ENCODE measurements at regions not wholly inside any gene's neighbourhood (a gene's known extent, or its start where the extent isn't known, plus 50 kb on each side); places are given as distances from the start of the nearest gene placed in this dataset.

DNA sequence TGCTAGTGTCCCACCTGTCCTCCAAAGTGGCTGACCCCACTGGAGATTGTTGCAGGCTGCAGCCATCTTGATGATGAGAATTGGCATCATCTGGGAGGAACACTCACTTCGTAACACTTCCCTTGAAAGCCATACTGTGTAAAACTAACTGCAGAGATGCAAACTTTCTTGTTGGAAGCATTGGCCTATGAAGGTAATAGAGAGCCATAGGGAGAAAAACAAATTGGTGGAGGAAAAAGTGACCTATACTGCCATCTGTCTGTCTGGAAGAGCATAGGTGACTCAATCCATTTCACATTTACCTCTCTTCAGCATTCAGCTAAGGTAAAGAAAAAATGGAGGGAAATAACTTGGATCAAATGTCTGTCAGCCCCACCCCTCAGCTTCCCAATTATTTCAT, 473.4 kb downstream of the NTRK2 start:
- Mint-ChIP-seq H3K27me3 (no peaks in the 10 kb centered on the region), H3K4me3 (no peak overlapping the region), H3K9me3 (peaks cover 0 to 7% (median 2%) of the 10 kb centered on the region in 7 donors), H3K36me3 (no peaks in the 10 kb centered on the region), H3K4me1 (no peaks in the 10 kb centered on the region), H3K27ac (no peak overlapping the region)
- Histone ChIP-seq H3K4me3 (ENCODE audit: low read depth, low read length) (no peak overlapping the region), H3K4me1 (ENCODE audit: control insufficient read depth, insufficient read depth, low read length, poor library complexity, severe bottlenecking) (no peaks in the 10 kb centered on the region), H3K36me3 (ENCODE audit: control insufficient read depth, insufficient read depth, low read length) (no peaks in the 10 kb centered on the region), H3K9me3 (ENCODE audit: control insufficient read depth in 2 of 2, low read length in 2 of 2) (no peaks in the 10 kb centered on the region), H3K27ac (ENCODE audit: insufficient read depth, low read length, poor library complexity, severe bottlenecking) (no peak overlapping the region), H3K27me3 (ENCODE audit: control insufficient read depth, insufficient read depth, low read length) (no peaks in the 10 kb centered on the region)
- no peak for ATAC-seq (ENCODE audit: low read depth in 2 of 2)
- DNase-seq: no peak

DNA sequence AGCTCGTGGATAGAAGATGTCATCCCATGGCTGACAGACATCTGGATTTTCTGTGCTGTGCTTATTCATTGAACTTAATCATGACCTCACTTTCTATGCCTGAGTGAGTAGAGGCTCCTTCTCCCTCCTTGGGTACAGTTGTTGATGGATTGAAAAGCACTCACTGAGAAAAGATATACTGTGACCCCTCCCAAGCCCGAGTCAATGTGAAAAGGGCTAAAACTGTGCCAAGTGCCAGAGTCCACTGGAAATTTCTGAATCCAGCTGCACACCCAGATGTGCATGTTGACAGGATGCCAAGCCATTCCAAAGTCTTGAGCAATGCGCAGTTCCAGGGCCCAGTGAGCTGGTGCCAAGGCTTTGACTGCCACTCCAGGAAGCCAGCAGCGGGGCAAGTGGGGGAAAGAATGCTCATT, 473.0 kb downstream of the NTRK2 start:
- no peaks in the 10 kb centered on the region for H3K27me3 ChIP-seq (ENCODE audit: control insufficient read depth, insufficient read depth, low read length)
- Mint-ChIP-seq H3K4me1 (no peaks in the 10 kb centered on the region), H3K4me3 (no peak overlapping the region), H3K27ac (no peak overlapping the region), H3K27me3 (no peaks in the 10 kb centered on the region), H3K9me3 (peaks cover 0 to 7% (median 2%) of the 10 kb centered on the region in 7 donors), H3K36me3 (no peaks in the 10 kb centered on the region)
- DNase-seq (no peak), ATAC-seq (ENCODE audit: low read depth in 2 of 2) (no peak)
- H3K27ac ChIP-seq (ENCODE audit: insufficient read depth, low read length, poor library complexity, severe bottlenecking): no peak overlapping the region
- H3K36me3 ChIP-seq (ENCODE audit: control insufficient read depth, insufficient read depth, low read length): no peaks in the 10 kb centered on the region
- H3K4me1 ChIP-seq (ENCODE audit: control insufficient read depth, insufficient read depth, low read length, poor library complexity, severe bottlenecking): no peaks in the 10 kb centered on the region
- H3K9me3 ChIP-seq (ENCODE audit: control insufficient read depth in 2 of 2, low read length in 2 of 2): no peaks in the 10 kb centered on the region
- no peak overlapping the region for H3K4me3 ChIP-seq (ENCODE audit: low read depth, low read length)

DNA sequence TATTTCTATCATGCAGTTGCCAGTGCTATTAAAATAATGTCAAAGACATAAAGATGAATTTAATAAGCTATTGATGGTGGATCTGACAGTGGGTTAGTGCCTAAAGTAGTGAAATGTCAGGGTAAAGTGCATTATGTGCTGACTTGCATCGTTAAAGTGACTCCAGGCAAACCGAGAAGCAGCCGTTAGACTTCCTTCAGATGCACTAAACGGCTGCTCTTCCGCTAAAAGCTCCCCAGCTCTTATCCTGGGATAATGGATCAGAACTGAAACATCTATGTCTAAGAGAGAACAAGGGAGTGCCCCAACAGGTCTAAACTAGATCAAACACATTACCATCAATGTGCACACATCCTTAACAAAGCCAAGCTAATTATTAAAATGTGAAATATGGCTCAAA, 468.2 kb downstream of the NTRK2 start:
- H3K4me1 ChIP-seq (ENCODE audit: control insufficient read depth, insufficient read depth, low read length, poor library complexity, severe bottlenecking): no peaks in the 10 kb centered on the region
- H3K9me3 ChIP-seq (ENCODE audit: control insufficient read depth in 2 of 2, low read length in 2 of 2): no peaks in the 10 kb centered on the region
- H3K27ac ChIP-seq (ENCODE audit: insufficient read depth, low read length, poor library complexity, severe bottlenecking): no peak overlapping the region
- no peaks in the 10 kb centered on the region for H3K4me1 Mint-ChIP-seq
- no peaks in the 10 kb centered on the region for H3K36me3 Mint-ChIP-seq
- no peak for DNase-seq
- no peak overlapping the region for H3K4me3 Mint-ChIP-seq
- no peak overlapping the region for H3K4me3 ChIP-seq (ENCODE audit: low read depth, low read length)
- no peaks in the 10 kb centered on the region for H3K36me3 ChIP-seq (ENCODE audit: control insufficient read depth, insufficient read depth, low read length)
- no peak overlapping the region for H3K27ac Mint-ChIP-seq
- no peaks in the 10 kb centered on the region for H3K27me3 Mint-ChIP-seq
- ATAC-seq (ENCODE audit: low read depth in 2 of 2): no peak
- H3K9me3 Mint-ChIP-seq: peaks cover 0 to 4% (median 2%) of the 10 kb centered on the region in 7 donors
- H3K27me3 ChIP-seq (ENCODE audit: control insufficient read depth, insufficient read depth, low read length): no peaks in the 10 kb centered on the region

DNA sequence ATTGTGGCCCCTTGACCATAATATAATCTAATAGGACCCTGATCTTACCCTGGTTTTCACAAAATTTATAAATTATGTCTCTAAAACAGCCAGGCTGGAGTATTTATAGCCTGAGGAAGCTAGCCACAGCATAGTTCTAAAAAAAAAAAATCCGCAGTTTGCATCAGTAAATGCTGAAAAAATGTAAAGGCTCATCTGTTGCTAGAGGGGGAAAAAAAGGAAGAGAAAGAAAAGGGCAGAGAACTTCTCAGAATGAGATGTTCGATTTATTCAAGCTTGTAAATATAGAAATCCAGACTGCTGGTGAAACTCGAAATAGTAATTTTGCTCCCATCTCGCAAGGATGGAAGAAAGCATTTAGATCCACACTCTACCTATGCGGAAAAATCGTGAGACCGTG, 467.5 kb downstream of the NTRK2 start:
- H3K27ac Mint-ChIP-seq: no peak overlapping the region
- H3K4me3 ChIP-seq (ENCODE audit: low read depth, low read length): no peak overlapping the region
- H3K36me3 ChIP-seq (ENCODE audit: control insufficient read depth, insufficient read depth, low read length): no peaks in the 10 kb centered on the region
- DNase-seq (no peak), ATAC-seq (ENCODE audit: low read depth in 2 of 2) (no peak)
- H3K9me3 Mint-ChIP-seq: peaks cover 0 to 4% (median 4%) of the 10 kb centered on the region in 7 donors
- H3K9me3 ChIP-seq (ENCODE audit: control insufficient read depth in 2 of 2, low read length in 2 of 2): no peaks in the 10 kb centered on the region
- no peaks in the 10 kb centered on the region for H3K4me1 ChIP-seq (ENCODE audit: control insufficient read depth, insufficient read depth, low read length, poor library complexity, severe bottlenecking)
- H3K27me3 Mint-ChIP-seq: no peaks in the 10 kb centered on the region
- no peak overlapping the region for H3K4me3 Mint-ChIP-seq
- H3K27ac ChIP-seq (ENCODE audit: insufficient read depth, low read length, poor library complexity, severe bottlenecking): no peak overlapping the region
- H3K36me3 Mint-ChIP-seq: no peaks in the 10 kb centered on the region
- H3K27me3 ChIP-seq (ENCODE audit: control insufficient read depth, insufficient read depth, low read length): no peaks in the 10 kb centered on the region
- no peaks in the 10 kb centered on the region for H3K4me1 Mint-ChIP-seq

DNA sequence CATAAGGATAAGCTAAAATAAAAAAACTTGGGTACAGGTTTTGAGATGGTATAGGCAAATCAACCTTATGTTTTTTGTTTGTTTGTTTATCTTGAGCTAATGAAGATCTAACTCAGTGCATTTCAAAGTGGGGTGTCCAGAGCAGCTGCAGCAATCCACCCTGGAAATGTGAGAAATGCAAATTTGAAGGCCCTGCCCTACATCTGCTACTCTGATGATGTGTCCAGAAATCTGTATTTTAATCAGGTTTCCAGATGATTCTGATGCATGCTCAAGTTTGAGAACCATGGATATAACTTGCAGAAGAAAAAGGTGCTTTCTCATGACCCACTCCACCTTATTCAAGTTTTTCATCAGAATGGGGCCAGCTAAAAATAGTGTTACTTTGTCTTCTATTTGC, 467.0 kb downstream of the NTRK2 start:
- Histone ChIP-seq H3K9me3 (ENCODE audit: control insufficient read depth in 2 of 2, low read length in 2 of 2) (no peaks in the 10 kb centered on the region), H3K4me1 (ENCODE audit: control insufficient read depth, insufficient read depth, low read length, poor library complexity, severe bottlenecking) (no peaks in the 10 kb centered on the region), H3K27me3 (ENCODE audit: control insufficient read depth, insufficient read depth, low read length) (no peaks in the 10 kb centered on the region), H3K4me3 (ENCODE audit: low read depth, low read length) (no peak overlapping the region), H3K27ac (ENCODE audit: insufficient read depth, low read length, poor library complexity, severe bottlenecking) (no peak overlapping the region), H3K36me3 (ENCODE audit: control insufficient read depth, insufficient read depth, low read length) (no peaks in the 10 kb centered on the region)
- no peak overlapping the region for H3K4me3 Mint-ChIP-seq
- peaks cover 0 to 4% (median 4%) of the 10 kb centered on the region in 7 donors for H3K9me3 Mint-ChIP-seq
- no peak overlapping the region for H3K27ac Mint-ChIP-seq
- no peaks in the 10 kb centered on the region for H3K36me3 Mint-ChIP-seq
- DNase-seq (no peak), ATAC-seq (ENCODE audit: low read depth in 2 of 2) (no peak)
- H3K4me1 Mint-ChIP-seq: no peaks in the 10 kb centered on the region
- no peaks in the 10 kb centered on the region for H3K27me3 Mint-ChIP-seq

DNA sequence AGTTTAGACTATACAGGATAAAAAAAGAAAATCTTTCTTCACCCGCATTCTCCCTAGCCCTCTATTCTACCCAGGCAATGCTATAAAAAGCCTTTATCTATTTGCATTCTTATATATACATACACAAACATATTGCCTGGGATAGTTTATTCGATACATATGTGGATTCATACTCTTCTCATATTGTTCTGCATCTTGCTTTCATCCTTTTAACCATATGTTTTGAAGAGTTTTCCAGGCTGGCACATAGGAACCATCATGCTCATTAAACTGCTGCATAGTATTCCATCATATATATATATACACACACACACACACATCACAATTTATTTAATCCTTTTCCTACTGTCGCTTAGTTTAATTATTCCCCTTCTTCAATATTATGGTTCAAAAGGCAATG, 461.2 kb downstream of the NTRK2 start:
- DNase-seq (no peak), ATAC-seq (ENCODE audit: low read depth in 2 of 2) (no peak)
- no peaks in the 10 kb centered on the region for H3K4me1 Mint-ChIP-seq
- H3K4me1 ChIP-seq (ENCODE audit: control insufficient read depth, insufficient read depth, low read length, poor library complexity, severe bottlenecking): no peaks in the 10 kb centered on the region
- H3K4me3 ChIP-seq (ENCODE audit: low read depth, low read length): no peak overlapping the region
- no peak overlapping the region for H3K4me3 Mint-ChIP-seq
- H3K27me3 Mint-ChIP-seq: peaks cover 3% of the 10 kb centered on the region
- peaks cover 0 to 4% (median 2%) of the 10 kb centered on the region in 7 donors for H3K9me3 Mint-ChIP-seq
- no peak overlapping the region for H3K27ac Mint-ChIP-seq
- H3K9me3 ChIP-seq (ENCODE audit: control insufficient read depth in 2 of 2, low read length in 2 of 2): no peaks in the 10 kb centered on the region
- no peaks in the 10 kb centered on the region for H3K36me3 Mint-ChIP-seq
- no peak overlapping the region for H3K27ac ChIP-seq (ENCODE audit: insufficient read depth, low read length, poor library complexity, severe bottlenecking)
- no peaks in the 10 kb centered on the region for H3K27me3 ChIP-seq (ENCODE audit: control insufficient read depth, insufficient read depth, low read length)
- no peaks in the 10 kb centered on the region for H3K36me3 ChIP-seq (ENCODE audit: control insufficient read depth, insufficient read depth, low read length)

DNA sequence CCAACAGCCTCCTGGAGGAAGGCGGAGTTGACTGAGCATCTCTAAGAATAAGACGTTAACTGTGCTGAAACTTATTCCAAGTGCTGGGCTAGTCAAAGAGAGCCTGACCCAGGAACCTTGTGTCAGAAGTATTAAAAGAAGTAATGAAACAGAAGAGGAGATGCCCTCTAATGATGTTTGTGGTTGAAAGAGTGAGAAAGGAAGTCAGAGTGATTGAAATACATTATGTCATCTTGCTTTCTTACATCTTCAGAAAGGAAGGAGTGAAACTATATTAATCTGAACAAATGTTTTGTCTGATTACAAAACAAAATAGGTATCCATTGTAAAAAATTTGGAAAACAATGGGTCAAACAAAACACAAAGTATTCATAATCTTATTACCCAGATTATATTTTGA, 460.7 kb downstream of the NTRK2 start:
- H3K27me3 Mint-ChIP-seq: peaks cover 4% of the 10 kb centered on the region
- H3K27ac Mint-ChIP-seq: no peak overlapping the region
- no peaks in the 10 kb centered on the region for H3K9me3 ChIP-seq (ENCODE audit: control insufficient read depth in 2 of 2, low read length in 2 of 2)
- H3K4me1 ChIP-seq (ENCODE audit: control insufficient read depth, insufficient read depth, low read length, poor library complexity, severe bottlenecking): no peaks in the 10 kb centered on the region
- DNase-seq: no peak
- H3K9me3 Mint-ChIP-seq: peaks cover 0 to 4% (median 2%) of the 10 kb centered on the region in 7 donors
- no peak for ATAC-seq (ENCODE audit: low read depth in 2 of 2)
- no peaks in the 10 kb centered on the region for H3K27me3 ChIP-seq (ENCODE audit: control insufficient read depth, insufficient read depth, low read length)
- no peaks in the 10 kb centered on the region for H3K36me3 Mint-ChIP-seq
- no peaks in the 10 kb centered on the region for H3K4me1 Mint-ChIP-seq
- H3K4me3 Mint-ChIP-seq: no peak overlapping the region
- H3K4me3 ChIP-seq (ENCODE audit: low read depth, low read length): no peak overlapping the region
- no peak overlapping the region for H3K27ac ChIP-seq (ENCODE audit: insufficient read depth, low read length, poor library complexity, severe bottlenecking)
- H3K36me3 ChIP-seq (ENCODE audit: control insufficient read depth, insufficient read depth, low read length): no peaks in the 10 kb centered on the region

DNA sequence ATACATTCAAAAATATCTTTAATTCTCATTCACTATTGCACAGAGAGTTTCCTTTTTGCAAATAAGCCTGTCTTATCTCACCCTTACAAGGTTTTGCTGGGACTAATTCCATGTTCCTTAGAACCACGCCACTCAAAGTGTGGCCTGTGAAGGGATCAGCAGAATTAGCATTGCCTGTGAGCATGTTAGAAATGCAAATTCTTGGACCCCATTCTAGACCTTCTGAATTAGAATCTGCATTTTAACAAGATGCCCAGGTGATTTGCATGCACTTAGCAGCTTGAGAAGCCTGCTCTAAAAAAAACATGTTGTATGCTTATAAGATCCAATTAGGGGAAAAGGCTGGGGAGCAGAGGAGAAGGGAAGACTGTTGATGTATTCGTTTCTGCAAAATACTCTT, 460.0 kb downstream of the NTRK2 start:
- no peak overlapping the region for H3K27ac ChIP-seq (ENCODE audit: insufficient read depth, low read length, poor library complexity, severe bottlenecking)
- Mint-ChIP-seq H3K4me1 (no peaks in the 10 kb centered on the region), H3K27ac (peak overlapping the region in 1 of 3 donors; percentile 61), H3K27me3 (peaks cover 4% of the 10 kb centered on the region), H3K9me3 (peaks cover 0 to 4% (median 2%) of the 10 kb centered on the region in 7 donors), H3K36me3 (no peaks in the 10 kb centered on the region), H3K4me3 (no peak overlapping the region)
- no peaks in the 10 kb centered on the region for H3K36me3 ChIP-seq (ENCODE audit: control insufficient read depth, insufficient read depth, low read length)
- no peak overlapping the region for H3K4me3 ChIP-seq (ENCODE audit: low read depth, low read length)
- H3K9me3 ChIP-seq (ENCODE audit: control insufficient read depth in 2 of 2, low read length in 2 of 2): no peaks in the 10 kb centered on the region
- H3K27me3 ChIP-seq (ENCODE audit: control insufficient read depth, insufficient read depth, low read length): no peaks in the 10 kb centered on the region
- DNase-seq (no peak), ATAC-seq (ENCODE audit: low read depth in 2 of 2) (no peak)
- H3K4me1 ChIP-seq (ENCODE audit: control insufficient read depth, insufficient read depth, low read length, poor library complexity, severe bottlenecking): no peaks in the 10 kb centered on the region
